Adrenal gland (tissue), 9 donors: ENCODE measurements at regions not wholly inside any gene's neighbourhood (a gene's known extent, or its start where the extent isn't known, plus 50 kb on each side); places are given as distances from the start of the nearest gene placed in this dataset.

Experiments used
- DNase-seq, 7 donors: peaks; one replicate each; pipeline ENCODE4 v3.0.0-alpha.2; 2019 to 2020
- H3K27ac ChIP-seq, 5 donors: fragments of 200-600 bp; sonication (generic) in 4 of 5; 1 replicate in 3 of 5; 2 replicates in 2 of 5; pipeline versions ENCODE4 v1.5.1 to v1.8.0; 2016 to 2020; ENCODE audit warnings: mild to moderate bottlenecking in 1 of 5
- H3K27me3 ChIP-seq: fragments of 200-600 bp; 2 replicates; pipeline ENCODE4 v1.8.0; 2021
- H3K36me3 ChIP-seq, 2 donors: fragments of 200-600 bp; replicated peaks in 1 of 2; 1 replicate in 1 of 2; 2 replicates in 1 of 2; pipeline versions ENCODE4 v1.5.1 to v1.8.0; 2018 to 2022
- H3K4me1 ChIP-seq, 2 donors: fragments of 200-600 bp; replicated peaks in 1 of 2; 1 replicate in 1 of 2; 2 replicates in 1 of 2; pipeline versions ENCODE4 v1.5.1 to v1.8.0; 2018 to 2021
- H3K4me3 ChIP-seq, 4 donors: fragments of 200-600 bp; sonication (generic) in 3 of 4; one replicate each; pipeline ENCODE4 v1.5.1; 2016 to 2018
- H3K9me3 ChIP-seq, 3 donors: fragments of 200-600 bp; sonication (generic) in 1 of 3; replicated peaks in 1 of 3; 1 replicate in 2 of 3; 2 replicates in 1 of 3; pipeline versions ENCODE4 v1.5.1 to v1.8.0; 2016 to 2021
- CTCF ChIP-seq, 6 experiments: fragments of 450-650 bp in 4 of 6; fragments of 200-600 bp in 2 of 6; sonication (generic) in 1 of 6; IDR thresholded peaks; 1 replicate in 5 of 6; 2 replicates in 1 of 6; pipeline versions ENCODE4 v1.5.1 to v1.8.0; 2016 to 2021; ENCODE audit warnings: antibody characterized with exemption in 6 of 6, mild to moderate bottlenecking in 2 of 6, moderate library complexity in 1 of 6
- POLR2A ChIP-seq, 2 donors: fragments of 450-650 bp; IDR thresholded peaks; one replicate each; pipeline ENCODE4 v1.6.1; 2017; ENCODE audit warnings: antibody characterized with exemption in 2 of 2, mild to moderate bottlenecking in 2 of 2, moderate library complexity in 1 of 2
- WGBS, 4 donors: extraction: QIAGEN DNeasy Blood & Tissue Kit in 2 of 4; methylation state at CpG; one replicate each; pipeline versions ENCODE4 v1.1.5 to v1.1.7; 2013 to 2017; 5-methylcytosine and 5-hydroxymethylcytosine counted together
- intact Hi-C, 2 donors: fragments of 100-400 bp; cut with DNase I; formaldehyde crosslinking; loops; one replicate each; pipeline versions ENCODE4 v1.14.1 to v1.15.0; 2022 to 2023
- donor health status: healthy with polysubstance abuse.
- donor health status: Bipolar disorder and iron deficiency.
- donor health status: DM: yes; HTN: yes; CAD: no.
- donor health status: DM: no; HTN: no; CAD: no.
- donor health status: DM: no; HTN: no; CAD: no.

DNA sequence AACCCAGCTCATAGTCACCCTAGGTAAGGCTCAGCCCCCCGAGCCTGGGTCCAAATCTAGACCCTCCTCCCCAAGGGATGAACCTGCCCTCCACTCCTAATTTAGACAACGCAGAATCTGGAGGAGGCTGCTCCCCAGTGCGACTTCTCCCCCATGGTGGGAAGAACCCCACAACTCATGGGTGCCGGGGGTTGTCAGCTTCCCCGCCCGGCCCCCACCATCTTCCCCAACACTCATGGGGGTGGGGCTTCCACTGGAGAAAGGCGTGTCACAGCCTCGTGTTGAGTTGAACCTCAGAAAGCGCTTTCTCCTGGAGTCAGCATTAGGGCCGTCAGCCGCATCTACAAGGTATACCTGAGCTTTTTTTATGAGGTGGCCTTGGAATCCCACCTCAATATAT, 66.9 kb downstream of the IRX2 start:
- intact Hi-C loops = no loop called here
- Histone ChIP-seq H3K4me3 (no peak overlapping the region), H3K27me3 (no peaks in the 10 kb centered on the region), H3K4me1 (no peaks in the 10 kb centered on the region), H3K27ac (no peak overlapping the region), H3K36me3 (no peaks in the 10 kb centered on the region), H3K9me3 (no peaks in the 10 kb centered on the region)
- no peak for TF ChIP-seq POLR2A (IDR thresholded peaks at IDR 0.05)
- no peak for TF ChIP-seq CTCF (IDR thresholded peaks at IDR 0.05)
- DNase-seq = no peak
- 84 to 91% (median 85%) methylated on average over 11 of the region's 11 CpGs for WGBS, 4 donors

GRCh38 chr5:2683720-2684119, 67.8 kb downstream of the IRX2 start:
- Histone ChIP-seq H3K9me3 (no peaks in the 10 kb centered on the region), H3K27ac (no peak overlapping the region), H3K36me3 (no peaks in the 10 kb centered on the region), H3K4me1 (no peaks in the 10 kb centered on the region), H3K27me3 (no peaks in the 10 kb centered on the region), H3K4me3 (no peak overlapping the region)
- no peak for TF ChIP-seq CTCF (IDR thresholded peaks at IDR 0.05)
- TF ChIP-seq POLR2A (IDR thresholded peaks at IDR 0.05) = no peak
- WGBS, 4 donors = 67 to 74% (median 72%) methylated on average over 14 of the region's 14 CpGs
- no peak for DNase-seq
- intact Hi-C loops = no loop called here

DNA sequence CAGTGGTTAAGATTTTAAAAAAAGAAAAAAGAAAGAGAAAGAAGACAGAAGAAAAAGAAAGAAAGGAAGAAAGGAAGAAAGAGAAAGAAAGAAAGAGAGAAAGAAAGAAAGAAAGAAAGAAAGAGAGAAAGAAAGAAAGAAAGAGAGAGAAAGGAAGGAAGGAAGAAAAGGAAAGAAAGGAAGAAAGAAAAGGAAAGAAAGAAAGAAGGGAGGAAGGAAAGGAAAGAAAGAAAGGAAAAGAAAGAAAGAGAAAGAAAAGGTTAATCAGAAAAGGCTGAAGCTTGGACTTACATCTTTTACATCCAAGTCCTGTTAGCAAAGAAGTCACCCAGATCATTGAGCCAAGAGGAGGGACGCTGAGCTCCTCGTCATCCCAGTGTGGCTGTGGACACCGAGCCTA, 70.0 kb downstream of the IRX2 start:
- TF ChIP-seq POLR2A (IDR thresholded peaks at IDR 0.05) = no peak
- no peak for TF ChIP-seq CTCF (IDR thresholded peaks at IDR 0.05)
- 70 to 81% (median 75%) methylated on average over 3 of the region's 3 CpGs for whole genome bisulfite sequencing, 4 donors

GRCh38 chr5:2680979-2681378, 70.5 kb downstream of the IRX2 start:
- H3K4me3 ChIP-seq = no peak overlapping the region
- H3K9me3 ChIP-seq = no peaks in the 10 kb centered on the region
- intact Hi-C loops = no loop called here
- no peak for DNase-seq
- no peaks in the 10 kb centered on the region for H3K36me3 ChIP-seq
- H3K27me3 ChIP-seq = no peaks in the 10 kb centered on the region
- no peak for TF ChIP-seq CTCF (IDR thresholded peaks at IDR 0.05)
- no peak for TF ChIP-seq POLR2A (IDR thresholded peaks at IDR 0.05)
- H3K4me1 ChIP-seq = no peaks in the 10 kb centered on the region
- WGBS, 4 donors = 71 to 90% (median 83%) methylated on average over 2 of the region's 2 CpGs
- H3K27ac ChIP-seq = no peak overlapping the region

More for the DNA sequence above, 70.0 kb downstream of the IRX2 start:
- Histone ChIP-seq H3K4me3 (no peak overlapping the region), H3K27ac (no peak overlapping the region), H3K36me3 (no peaks in the 10 kb centered on the region), H3K4me1 (no peaks in the 10 kb centered on the region), H3K9me3 (no peaks in the 10 kb centered on the region), H3K27me3 (no peaks in the 10 kb centered on the region)
- no peak for DNase-seq
- intact Hi-C loops = no loop called here
